WTC11 (cell line): ENCODE measurements at regions not wholly inside any gene's neighbourhood (a gene's known extent, or its start where the extent isn't known, plus 50 kb on each side); places are given as distances from the start of the nearest gene placed in this dataset.

Experiments used
- ATAC-seq: fragments of 200-7000 bp; cut with Tn5 transposase; 2 replicates; pipeline ENCODE4 v1.10.0; 2021; ENCODE audit warnings: mild to moderate bottlenecking, moderate library complexity
- CTCF ChIA-PET: fragments of 300-600 bp; sonication (Branson Sonifier 250); formaldehyde crosslinking; loops from one replicate; lab custom pipeline; 2021; ENCODE audit warnings: antibody characterized with exemption; lab: Charles Lee
- POLR2A ChIA-PET: fragments of 350-600 bp; sonication (Branson Sonifier 250); formaldehyde crosslinking; loops from one replicate; lab custom pipeline; 2021; ENCODE audit warnings: antibody characterized with exemption; lab: Charles Lee
- DNase-seq: peaks from one replicate; pipeline ENCODE4 v3.0.0; 2021; ENCODE audit warnings: low spot score
- H3K27ac Mint-ChIP-seq: 2 replicates; pipeline ENCODE4 v1.8.0; 2021; ENCODE audit warnings: mixed read lengths
- H3K27me3 Mint-ChIP-seq: 2 replicates; pipeline ENCODE4 v1.8.0; 2021; ENCODE audit warnings: low read depth, mild to moderate bottlenecking, moderate library complexity, mixed read lengths
- H3K36me3 Mint-ChIP-seq: 2 replicates; pipeline ENCODE4 v1.8.0; 2021; ENCODE audit warnings: mixed read lengths
- H3K4me1 Mint-ChIP-seq: 2 replicates; pipeline ENCODE4 v1.8.0; 2022; ENCODE audit warnings: mixed read lengths
- H3K4me3 Mint-ChIP-seq: 2 replicates; pipeline ENCODE4 v1.8.0; 2021; ENCODE audit warnings: mild to moderate bottlenecking, moderate library complexity, mixed read lengths
- H3K9me3 Mint-ChIP-seq: 2 replicates; pipeline ENCODE4 v1.8.0; 2021; ENCODE audit warnings: mixed read lengths
- CBFB ChIP-seq: sonication (generic); formaldehyde crosslinking; IDR thresholded peaks from 2 replicates; pipeline ENCODE4 v1.8.1; 2022; ENCODE audit warnings: mild to moderate bottlenecking, low read depth, missing genetic modification reagents
- CREB1 ChIP-seq: sonication (generic); formaldehyde crosslinking; IDR thresholded peaks from 2 replicates; pipeline ENCODE4 v1.8.0; 2023; ENCODE audit warnings: mild to moderate bottlenecking, missing genetic modification reagents
- ELF4 ChIP-seq: sonication (generic); formaldehyde crosslinking; IDR thresholded peaks from 2 replicates; pipeline ENCODE4 v1.8.1; 2022; ENCODE audit warnings: low read depth, mild to moderate bottlenecking, moderate library complexity, missing genetic modification reagents
- GABPB1 ChIP-seq: sonication (generic); formaldehyde crosslinking; IDR thresholded peaks from 2 replicates; pipeline ENCODE4 v1.8.1; 2023; ENCODE audit warnings: mild to moderate bottlenecking, missing genetic modification reagents
- JUN ChIP-seq: sonication (generic); formaldehyde crosslinking; IDR thresholded peaks from 2 replicates; pipeline ENCODE4 v1.8.0; 2023; ENCODE audit warnings: mild to moderate bottlenecking, missing genetic modification reagents
- NFATC4 ChIP-seq: fragments of 250-450 bp; sonication (Bioruptor Pico); IDR thresholded peaks from 2 replicates; pipeline ENCODE4 v1.9.0; 2021; ENCODE audit warnings: mild to moderate bottlenecking
- NR2C2 ChIP-seq: sonication (generic); formaldehyde crosslinking; IDR thresholded peaks from 2 replicates; pipeline ENCODE4 v1.8.0; 2022; ENCODE audit warnings: mild to moderate bottlenecking, missing genetic modification reagents
- NR3C1 ChIP-seq: sonication (generic); formaldehyde crosslinking; conservative IDR thresholded peaks from 2 replicates; pipeline ENCODE4 v1.8.1; 2023; ENCODE audit warnings: low read depth, mild to moderate bottlenecking, missing genetic modification reagents
- RORB ChIP-seq: fragments of 250-450 bp; sonication (Bioruptor Pico); IDR thresholded peaks from 2 replicates; pipeline ENCODE4 v1.9.0; 2021; ENCODE audit warnings: mild to moderate bottlenecking
- TEAD4 ChIP-seq: sonication (generic); formaldehyde crosslinking; IDR thresholded peaks from 2 replicates; pipeline ENCODE4 v1.8.0; 2022; ENCODE audit warnings: mild to moderate bottlenecking, missing genetic modification reagents
- ZNF121 ChIP-seq: sonication (generic); formaldehyde crosslinking; IDR thresholded peaks from 2 replicates; pipeline ENCODE4 v1.8.0; 2023; ENCODE audit warnings: missing genetic modification reagents
- TF ChIP-seq, protein P1 (sequence below): fragments of 250-450 bp; sonication (Bioruptor Pico); IDR thresholded peaks from 2 replicates; pipeline ENCODE4 v1.9.0; 2021; ENCODE audit warnings: mild to moderate bottlenecking, borderline replicate concordance
- TF ChIP-seq, protein P2 (sequence below): sonication (generic); formaldehyde crosslinking; IDR thresholded peaks from 2 replicates; pipeline ENCODE4 v1.8.1; 2023; ENCODE audit warnings: mild to moderate bottlenecking, missing genetic modification reagents
- TF ChIP-seq, protein P3 (sequence below): sonication (generic); formaldehyde crosslinking; IDR thresholded peaks from 2 replicates; pipeline ENCODE4 v1.8.1; 2022; ENCODE audit warnings: low read depth, mild to moderate bottlenecking, moderate library complexity, missing genetic modification reagents, borderline replicate concordance
- TF ChIP-seq, protein P4 (sequence below): sonication (generic); formaldehyde crosslinking; IDR thresholded peaks from 2 replicates; pipeline ENCODE4 v1.8.0; 2023; ENCODE audit warnings: mild to moderate bottlenecking, missing genetic modification reagents
- TF ChIP-seq, protein P5 (sequence below): sonication (generic); formaldehyde crosslinking; IDR thresholded peaks from 2 replicates; pipeline ENCODE4 v1.8.1; 2023; ENCODE audit warnings: mild to moderate bottlenecking, missing genetic modification reagents, moderate library complexity
- TF ChIP-seq, protein P6 (sequence below): sonication (generic); formaldehyde crosslinking; IDR thresholded peaks from 2 replicates; pipeline ENCODE4 v1.8.1; 2022; ENCODE audit warnings: mild to moderate bottlenecking, moderate library complexity, missing genetic modification reagents
- TF ChIP-seq, protein P7 (sequence below): fragments of 250-450 bp; sonication (Bioruptor Pico); IDR thresholded peaks from 2 replicates; pipeline ENCODE4 v1.9.0; 2021; ENCODE audit warnings: moderate library complexity, mild to moderate bottlenecking, inconsistent platforms, borderline replicate concordance

DNA sequence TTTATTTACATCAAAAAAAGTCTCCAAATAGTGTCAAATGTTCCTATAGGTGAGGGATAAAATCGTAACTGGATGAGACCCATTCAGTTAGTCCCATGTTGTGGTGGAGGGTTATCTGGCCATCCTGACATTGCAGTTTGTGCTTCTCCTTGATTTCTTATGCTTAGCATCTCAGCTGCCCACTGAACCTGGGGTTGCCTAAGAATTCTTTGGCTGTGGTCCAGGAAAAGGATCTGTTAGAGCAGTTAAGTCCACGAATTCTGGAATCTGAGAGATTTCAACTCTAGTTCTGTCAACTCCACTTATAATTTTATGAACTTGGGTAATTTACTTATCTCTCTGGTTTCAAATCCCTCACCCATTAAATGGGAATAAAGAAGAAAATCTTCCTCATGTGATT is 1673.4 kb downstream of the REEP3 start:
- no peak overlapping the region for H3K27ac Mint-ChIP-seq
- no peaks in the 10 kb centered on the region for H3K4me1 Mint-ChIP-seq
- no peaks in the 10 kb centered on the region for H3K36me3 Mint-ChIP-seq
- no peak for ATAC-seq
- ChIA-PET CTCF (no interaction called here), POLR2A (no interaction called here)
- H3K27me3 Mint-ChIP-seq = no peaks in the 10 kb centered on the region
- TF ChIP-seq NR2C2 (CRISPR knock-in tag) (no peak), NR3C1 (CRISPR knock-in tag) (no peak), CREB1 (no peak), ELF4 (CRISPR knock-in tag) (no peak), ZNF121 (CRISPR knock-in tag) (no peak), GABPB1 (no peak), TEAD4 (no peak), JUN (CRISPR knock-in tag) (no peak), RORB (CRISPR knock-in tag) (no peak), CBFB (CRISPR knock-in tag) (no peak), NFATC4 (no peak)
- TF ChIP-seq, protein P1, sequence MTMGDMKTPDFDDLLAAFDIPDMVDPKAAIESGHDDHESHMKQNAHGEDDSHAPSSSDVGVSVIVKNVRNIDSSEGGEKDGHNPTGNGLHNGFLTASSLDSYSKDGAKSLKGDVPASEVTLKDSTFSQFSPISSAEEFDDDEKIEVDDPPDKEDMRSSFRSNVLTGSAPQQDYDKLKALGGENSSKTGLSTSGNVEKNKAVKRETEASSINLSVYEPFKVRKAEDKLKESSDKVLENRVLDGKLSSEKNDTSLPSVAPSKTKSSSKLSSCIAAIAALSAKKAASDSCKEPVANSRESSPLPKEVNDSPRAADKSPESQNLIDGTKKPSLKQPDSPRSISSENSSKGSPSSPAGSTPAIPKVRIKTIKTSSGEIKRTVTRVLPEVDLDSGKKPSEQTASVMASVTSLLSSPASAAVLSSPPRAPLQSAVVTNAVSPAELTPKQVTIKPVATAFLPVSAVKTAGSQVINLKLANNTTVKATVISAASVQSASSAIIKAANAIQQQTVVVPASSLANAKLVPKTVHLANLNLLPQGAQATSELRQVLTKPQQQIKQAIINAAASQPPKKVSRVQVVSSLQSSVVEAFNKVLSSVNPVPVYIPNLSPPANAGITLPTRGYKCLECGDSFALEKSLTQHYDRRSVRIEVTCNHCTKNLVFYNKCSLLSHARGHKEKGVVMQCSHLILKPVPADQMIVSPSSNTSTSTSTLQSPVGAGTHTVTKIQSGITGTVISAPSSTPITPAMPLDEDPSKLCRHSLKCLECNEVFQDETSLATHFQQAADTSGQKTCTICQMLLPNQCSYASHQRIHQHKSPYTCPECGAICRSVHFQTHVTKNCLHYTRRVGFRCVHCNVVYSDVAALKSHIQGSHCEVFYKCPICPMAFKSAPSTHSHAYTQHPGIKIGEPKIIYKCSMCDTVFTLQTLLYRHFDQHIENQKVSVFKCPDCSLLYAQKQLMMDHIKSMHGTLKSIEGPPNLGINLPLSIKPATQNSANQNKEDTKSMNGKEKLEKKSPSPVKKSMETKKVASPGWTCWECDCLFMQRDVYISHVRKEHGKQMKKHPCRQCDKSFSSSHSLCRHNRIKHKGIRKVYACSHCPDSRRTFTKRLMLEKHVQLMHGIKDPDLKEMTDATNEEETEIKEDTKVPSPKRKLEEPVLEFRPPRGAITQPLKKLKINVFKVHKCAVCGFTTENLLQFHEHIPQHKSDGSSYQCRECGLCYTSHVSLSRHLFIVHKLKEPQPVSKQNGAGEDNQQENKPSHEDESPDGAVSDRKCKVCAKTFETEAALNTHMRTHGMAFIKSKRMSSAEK (CRISPR knock-in tag) = no peak
- TF ChIP-seq, protein P2, sequence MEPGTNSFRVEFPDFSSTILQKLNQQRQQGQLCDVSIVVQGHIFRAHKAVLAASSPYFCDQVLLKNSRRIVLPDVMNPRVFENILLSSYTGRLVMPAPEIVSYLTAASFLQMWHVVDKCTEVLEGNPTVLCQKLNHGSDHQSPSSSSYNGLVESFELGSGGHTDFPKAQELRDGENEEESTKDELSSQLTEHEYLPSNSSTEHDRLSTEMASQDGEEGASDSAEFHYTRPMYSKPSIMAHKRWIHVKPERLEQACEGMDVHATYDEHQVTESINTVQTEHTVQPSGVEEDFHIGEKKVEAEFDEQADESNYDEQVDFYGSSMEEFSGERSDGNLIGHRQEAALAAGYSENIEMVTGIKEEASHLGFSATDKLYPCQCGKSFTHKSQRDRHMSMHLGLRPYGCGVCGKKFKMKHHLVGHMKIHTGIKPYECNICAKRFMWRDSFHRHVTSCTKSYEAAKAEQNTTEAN (CRISPR knock-in tag) = no peak
- TF ChIP-seq, protein P3, sequence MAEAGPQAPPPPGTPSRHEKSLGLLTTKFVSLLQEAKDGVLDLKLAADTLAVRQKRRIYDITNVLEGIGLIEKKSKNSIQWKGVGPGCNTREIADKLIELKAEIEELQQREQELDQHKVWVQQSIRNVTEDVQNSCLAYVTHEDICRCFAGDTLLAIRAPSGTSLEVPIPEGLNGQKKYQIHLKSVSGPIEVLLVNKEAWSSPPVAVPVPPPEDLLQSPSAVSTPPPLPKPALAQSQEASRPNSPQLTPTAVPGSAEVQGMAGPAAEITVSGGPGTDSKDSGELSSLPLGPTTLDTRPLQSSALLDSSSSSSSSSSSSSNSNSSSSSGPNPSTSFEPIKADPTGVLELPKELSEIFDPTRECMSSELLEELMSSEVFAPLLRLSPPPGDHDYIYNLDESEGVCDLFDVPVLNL = no peak
- TF ChIP-seq, protein P4, sequence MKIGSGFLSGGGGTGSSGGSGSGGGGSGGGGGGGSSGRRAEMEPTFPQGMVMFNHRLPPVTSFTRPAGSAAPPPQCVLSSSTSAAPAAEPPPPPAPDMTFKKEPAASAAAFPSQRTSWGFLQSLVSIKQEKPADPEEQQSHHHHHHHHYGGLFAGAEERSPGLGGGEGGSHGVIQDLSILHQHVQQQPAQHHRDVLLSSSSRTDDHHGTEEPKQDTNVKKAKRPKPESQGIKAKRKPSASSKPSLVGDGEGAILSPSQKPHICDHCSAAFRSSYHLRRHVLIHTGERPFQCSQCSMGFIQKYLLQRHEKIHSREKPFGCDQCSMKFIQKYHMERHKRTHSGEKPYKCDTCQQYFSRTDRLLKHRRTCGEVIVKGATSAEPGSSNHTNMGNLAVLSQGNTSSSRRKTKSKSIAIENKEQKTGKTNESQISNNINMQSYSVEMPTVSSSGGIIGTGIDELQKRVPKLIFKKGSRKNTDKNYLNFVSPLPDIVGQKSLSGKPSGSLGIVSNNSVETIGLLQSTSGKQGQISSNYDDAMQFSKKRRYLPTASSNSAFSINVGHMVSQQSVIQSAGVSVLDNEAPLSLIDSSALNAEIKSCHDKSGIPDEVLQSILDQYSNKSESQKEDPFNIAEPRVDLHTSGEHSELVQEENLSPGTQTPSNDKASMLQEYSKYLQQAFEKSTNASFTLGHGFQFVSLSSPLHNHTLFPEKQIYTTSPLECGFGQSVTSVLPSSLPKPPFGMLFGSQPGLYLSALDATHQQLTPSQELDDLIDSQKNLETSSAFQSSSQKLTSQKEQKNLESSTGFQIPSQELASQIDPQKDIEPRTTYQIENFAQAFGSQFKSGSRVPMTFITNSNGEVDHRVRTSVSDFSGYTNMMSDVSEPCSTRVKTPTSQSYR (CRISPR knock-in tag) = no peak
- TF ChIP-seq, protein P5, sequence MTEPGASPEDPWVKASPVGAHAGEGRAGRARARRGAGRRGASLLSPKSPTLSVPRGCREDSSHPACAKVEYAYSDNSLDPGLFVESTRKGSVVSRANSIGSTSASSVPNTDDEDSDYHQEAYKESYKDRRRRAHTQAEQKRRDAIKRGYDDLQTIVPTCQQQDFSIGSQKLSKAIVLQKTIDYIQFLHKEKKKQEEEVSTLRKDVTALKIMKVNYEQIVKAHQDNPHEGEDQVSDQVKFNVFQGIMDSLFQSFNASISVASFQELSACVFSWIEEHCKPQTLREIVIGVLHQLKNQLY (CRISPR knock-in tag) = no peak
- TF ChIP-seq, protein P6, sequence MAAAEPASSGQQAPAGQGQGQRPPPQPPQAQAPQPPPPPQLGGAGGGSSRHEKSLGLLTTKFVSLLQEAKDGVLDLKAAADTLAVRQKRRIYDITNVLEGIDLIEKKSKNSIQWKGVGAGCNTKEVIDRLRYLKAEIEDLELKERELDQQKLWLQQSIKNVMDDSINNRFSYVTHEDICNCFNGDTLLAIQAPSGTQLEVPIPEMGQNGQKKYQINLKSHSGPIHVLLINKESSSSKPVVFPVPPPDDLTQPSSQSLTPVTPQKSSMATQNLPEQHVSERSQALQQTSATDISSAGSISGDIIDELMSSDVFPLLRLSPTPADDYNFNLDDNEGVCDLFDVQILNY (CRISPR knock-in tag) = no peak
- TF ChIP-seq, protein P7, sequence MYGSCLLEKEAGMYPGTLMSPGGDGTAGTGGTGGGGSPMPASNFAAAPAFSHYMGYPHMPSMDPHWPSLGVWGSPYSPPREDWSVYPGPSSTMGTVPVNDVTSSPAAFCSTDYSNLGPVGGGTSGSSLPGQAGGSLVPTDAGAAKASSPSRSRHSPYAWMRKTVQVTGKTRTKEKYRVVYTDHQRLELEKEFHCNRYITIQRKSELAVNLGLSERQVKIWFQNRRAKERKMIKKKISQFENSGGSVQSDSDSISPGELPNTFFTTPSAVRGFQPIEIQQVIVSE = no peak
- no peaks in the 10 kb centered on the region for H3K9me3 Mint-ChIP-seq
- no peak for DNase-seq
- no peak overlapping the region for H3K4me3 Mint-ChIP-seq
